Left ventricle myocardium superior (tissue), 1 donor: ENCODE measurements at regions not wholly inside any gene's neighbourhood (a gene's known extent, or its start where the extent isn't known, plus 50 kb on each side); places are given as distances from the start of the nearest gene placed in this dataset.

Experiments
- ATAC-seq: fragments of 200-7000 bp; cut with Tn5 transposase; one replicate; pipeline ENCODE4 v1.9.1; 2020; ENCODE audit warnings: mild to moderate bottlenecking, moderate library complexity
- DNase-seq: peaks from one replicate; pipeline ENCODE4 v3.0.0-alpha.2; 2020
- intact Hi-C: fragments of 100-400 bp; cut with micrococcal nuclease; formaldehyde crosslinking; loops from one replicate; pipeline ENCODE4 v1.11.0; 2022
- donor health status: DM: no; HTN: yes; CAD: no; lungs with severe emphysema.

DNA sequence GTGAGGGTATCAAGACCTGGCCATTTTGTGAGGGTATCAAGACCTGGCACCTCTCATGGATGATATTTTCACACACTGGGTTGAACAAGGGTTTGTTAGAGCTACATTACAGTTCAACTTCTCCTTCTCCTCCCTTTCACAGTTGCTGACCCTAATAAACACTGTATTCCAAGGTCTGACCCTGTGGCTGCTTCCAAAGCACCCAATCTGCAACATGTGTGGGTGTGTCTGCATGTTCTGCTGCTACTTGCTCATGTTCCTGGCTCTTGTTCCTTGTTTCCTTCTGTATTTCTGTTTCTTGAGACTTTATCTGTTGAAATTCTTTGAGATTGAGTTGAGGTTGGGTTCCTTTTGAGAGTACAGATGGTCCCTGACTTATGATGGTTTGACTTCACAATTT, 162.1 kb upstream of the GMDS start:
- DNase-seq = no peak
- intact Hi-C loops = no loop called here
- ATAC-seq = no peak

DNA sequence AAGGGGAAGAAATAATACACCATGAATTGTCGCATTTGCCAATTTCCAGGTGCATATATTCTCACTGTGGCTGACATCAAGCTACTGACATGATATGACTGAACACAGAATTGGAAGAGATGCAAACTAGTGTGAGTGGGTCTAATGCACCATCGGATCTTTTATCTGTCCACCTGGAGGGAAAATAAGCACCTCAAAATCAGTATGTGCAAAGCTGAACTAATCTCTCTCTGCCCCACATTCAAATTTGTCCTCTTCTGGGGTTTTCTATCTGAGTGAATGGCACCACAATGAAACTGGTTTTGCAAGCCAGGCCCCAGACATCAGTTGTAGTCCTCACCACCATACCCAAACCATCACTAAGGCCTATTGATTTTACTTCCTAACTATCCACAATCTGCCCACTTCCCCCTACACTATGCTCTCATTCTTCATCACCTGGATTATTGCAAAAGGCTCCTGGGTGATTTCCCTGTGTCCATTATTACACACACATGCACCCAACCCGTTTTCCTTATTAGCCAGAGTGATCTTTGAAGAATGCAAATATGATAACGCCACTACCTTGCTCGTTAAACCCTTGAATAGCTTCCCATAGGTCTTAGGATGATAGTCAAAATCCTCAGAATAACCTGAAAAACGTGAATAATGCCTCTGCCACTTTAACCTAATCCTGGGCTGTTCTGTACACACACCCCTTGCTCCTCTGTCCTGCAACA, 159.0 kb upstream of the GMDS start:
- intact Hi-C loops = no loop called here
- ATAC-seq (no peak), DNase-seq (no peak)

DNA sequence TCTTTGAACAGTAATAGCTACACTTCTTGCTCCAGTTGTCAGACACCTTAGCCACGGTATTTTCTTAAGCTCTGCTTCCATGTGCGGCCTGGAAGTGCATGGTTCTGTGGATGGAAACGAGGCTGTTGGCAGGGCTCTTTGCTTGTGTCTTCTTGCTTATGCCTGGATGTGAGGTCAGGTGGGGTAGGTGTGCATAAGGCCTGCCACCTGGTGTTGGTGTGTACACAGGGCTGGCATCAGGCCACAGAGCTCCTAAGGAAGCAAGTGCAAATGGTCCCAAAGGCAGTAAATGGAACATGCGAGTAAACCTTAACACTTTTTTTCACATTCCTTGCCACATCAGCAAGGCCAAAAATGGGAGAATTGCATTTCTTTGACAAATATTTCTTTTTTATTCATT, 158.1 kb upstream of the GMDS start:
- DNase-seq (no peak), ATAC-seq (no peak)
- intact Hi-C loops = no loop called here

DNA sequence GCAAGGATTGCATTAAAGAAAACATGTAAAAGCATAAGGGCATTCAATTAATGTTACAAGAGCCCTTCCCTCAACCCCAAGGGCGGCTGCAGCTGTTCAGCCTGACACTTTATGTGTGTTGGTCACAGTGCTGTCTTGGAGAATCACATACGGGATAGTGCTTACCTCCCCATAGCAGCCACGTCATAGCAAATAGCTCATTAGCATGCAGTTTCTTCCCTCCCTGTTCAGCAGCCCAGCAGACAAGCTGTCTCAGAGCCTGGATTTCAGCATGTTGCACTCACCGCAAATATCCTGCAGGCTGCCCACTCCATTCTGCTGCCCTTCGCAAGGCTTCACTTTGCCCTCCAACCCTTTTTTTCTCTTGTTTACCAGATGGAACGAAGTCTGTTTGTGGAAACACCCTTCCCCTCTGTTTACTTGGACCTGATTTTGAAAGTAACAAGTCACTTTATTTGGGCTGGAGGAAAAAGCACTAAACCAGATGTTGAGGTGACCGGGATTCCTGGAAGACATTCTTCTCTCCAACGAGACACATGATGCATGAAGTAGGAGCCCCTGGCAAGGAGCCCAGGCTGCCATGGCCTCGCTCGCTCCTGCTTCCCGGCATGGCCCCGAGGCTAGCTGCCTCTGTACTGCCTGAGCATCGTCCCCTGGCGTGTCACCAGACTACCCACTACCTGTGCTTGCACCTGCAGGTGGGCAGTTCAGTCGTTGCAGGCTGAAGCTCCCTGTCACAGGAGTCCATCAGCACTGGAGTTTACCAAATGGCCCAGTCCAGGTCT, 151.6 kb upstream of the GMDS start:
- intact Hi-C loops = no loop called here
- ATAC-seq (peak; percentile 50), DNase-seq (peak; percentile 72)

DNA sequence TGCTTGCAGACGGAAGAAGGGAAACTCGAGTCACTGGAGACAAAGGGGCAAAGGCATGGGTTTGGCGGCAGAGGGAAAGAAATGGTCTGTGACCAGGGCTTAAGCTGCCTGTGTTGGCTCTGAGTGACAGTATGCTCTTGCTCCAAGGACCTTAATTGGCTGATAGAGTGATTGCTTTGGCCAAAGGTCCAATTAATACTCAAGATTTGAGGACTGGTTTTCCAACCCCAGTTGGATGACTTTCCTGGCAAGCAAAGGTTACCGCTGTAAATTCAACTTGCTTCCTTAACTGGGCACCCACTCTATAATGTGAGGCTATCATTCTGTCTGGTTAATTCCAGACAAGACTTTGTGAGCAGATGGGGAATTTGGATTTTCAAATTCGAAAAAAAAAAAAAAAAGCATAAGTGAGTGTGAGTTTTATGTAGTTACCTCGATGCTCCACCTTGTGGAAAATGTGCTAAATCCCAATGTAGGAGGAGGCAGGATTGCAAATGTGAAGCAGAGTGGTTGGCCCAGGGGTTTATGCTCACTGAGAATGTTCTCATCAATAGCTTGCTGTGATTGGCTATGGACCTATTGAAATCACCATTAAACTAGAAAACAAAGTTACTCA, 150.7 kb upstream of the GMDS start:
- DNase-seq (no peak), ATAC-seq (no peak)
- intact Hi-C loops = no loop called here

DNA sequence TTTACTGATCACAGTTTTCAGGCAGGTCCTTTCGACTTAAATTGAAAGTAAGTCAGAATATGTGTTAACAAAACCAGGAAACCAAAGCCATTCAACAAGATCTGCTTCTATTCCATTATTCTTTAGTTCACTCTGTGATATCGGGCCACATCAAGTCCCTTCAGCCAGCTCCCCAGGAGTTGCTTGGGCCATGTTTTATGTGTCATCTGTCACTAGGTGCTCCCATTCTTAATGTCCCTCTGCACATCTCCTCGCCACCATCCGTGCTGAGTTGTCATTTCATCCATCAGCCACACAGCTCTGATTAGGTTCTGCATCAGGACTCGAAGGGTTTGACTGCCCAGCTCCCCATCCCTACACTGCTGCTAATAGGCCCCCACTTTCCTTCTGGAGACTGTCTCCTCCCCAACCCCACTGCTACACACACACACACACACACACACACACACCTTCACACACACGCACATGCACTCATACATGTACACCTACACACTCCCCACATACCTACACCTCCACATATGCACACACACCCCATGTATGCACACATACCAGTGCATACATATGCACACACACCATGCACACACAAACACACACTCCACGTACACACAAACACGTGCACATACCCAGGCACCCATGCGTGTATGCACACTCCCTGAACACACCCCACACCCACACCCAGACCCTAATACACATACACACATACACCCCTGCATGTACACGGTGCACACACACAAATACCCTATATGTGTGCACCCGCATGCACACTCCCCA, 143.3 kb upstream of the GMDS start:
- intact Hi-C loops = no loop called here
- ATAC-seq (no peak), DNase-seq (no peak)

DNA sequence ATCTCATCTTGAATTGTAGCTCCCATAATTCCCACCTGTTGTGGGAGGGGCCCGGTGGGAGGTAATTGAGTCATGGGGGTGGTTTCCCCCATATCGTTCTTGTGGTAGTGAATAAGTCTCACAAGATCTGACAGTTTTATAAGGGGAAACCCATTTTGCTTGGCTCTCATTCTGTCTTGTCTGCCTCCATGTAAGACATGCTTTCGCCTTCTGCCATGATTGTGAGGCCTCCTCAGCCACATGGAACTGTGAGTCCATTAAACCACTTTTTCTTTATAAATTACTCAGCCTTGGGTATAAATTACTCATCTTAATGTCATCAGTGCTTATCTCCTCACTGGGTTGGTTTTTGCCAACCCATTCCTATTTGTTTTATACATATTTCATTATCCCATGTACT, 142.0 kb upstream of the GMDS start:
- intact Hi-C loops = no loop called here
- ATAC-seq (no peak), DNase-seq (no peak)

DNA sequence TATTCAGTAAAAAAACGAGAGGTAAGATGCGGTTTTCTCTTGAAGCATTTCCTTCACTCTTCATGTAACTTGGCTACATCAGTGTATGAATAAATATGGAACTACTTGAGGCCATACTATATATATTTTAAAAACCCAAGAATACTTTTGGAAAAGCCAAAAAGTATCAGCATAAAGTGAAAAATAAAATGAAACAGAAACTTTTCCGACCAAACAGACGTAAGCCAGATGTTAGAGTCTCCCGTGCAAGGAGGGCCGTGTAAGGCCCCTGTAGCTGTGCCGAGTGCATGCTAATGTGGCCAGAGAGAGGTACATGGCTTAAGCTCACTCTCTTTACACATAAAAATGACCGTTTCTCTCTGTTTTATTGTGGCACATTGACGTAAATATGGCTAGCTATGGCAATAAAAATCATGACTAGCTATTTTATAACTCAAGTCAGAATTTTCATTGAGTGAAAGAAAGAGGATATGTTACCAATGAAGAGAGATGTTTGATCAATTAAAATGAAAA, 140.1 kb upstream of the GMDS start:
- ATAC-seq = no peak
- intact Hi-C loops = no loop called here

DNA sequence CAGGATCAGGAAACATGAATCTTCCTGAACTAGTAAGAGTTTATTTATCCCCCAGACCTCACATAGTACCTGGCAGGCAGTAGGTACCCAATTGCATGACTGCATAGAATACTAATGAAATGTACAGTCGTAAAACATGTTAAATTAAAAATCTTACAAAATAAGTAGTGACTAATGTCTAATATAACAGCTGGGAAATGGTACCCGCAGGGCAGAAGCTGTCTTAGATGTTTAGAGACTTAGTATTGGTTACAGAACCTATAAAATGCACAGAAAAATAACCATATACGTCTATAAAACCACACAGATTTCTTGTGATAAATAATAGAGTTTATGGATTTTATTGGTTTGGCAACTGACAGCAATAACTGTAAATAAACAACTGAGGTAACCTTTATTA, 139.1 kb upstream of the GMDS start:
- ATAC-seq (no peak), DNase-seq (no peak)
- intact Hi-C loops = no loop called here

More for the DNA sequence above, 140.1 kb upstream of the GMDS start:
- DNase-seq = no peak

DNA sequence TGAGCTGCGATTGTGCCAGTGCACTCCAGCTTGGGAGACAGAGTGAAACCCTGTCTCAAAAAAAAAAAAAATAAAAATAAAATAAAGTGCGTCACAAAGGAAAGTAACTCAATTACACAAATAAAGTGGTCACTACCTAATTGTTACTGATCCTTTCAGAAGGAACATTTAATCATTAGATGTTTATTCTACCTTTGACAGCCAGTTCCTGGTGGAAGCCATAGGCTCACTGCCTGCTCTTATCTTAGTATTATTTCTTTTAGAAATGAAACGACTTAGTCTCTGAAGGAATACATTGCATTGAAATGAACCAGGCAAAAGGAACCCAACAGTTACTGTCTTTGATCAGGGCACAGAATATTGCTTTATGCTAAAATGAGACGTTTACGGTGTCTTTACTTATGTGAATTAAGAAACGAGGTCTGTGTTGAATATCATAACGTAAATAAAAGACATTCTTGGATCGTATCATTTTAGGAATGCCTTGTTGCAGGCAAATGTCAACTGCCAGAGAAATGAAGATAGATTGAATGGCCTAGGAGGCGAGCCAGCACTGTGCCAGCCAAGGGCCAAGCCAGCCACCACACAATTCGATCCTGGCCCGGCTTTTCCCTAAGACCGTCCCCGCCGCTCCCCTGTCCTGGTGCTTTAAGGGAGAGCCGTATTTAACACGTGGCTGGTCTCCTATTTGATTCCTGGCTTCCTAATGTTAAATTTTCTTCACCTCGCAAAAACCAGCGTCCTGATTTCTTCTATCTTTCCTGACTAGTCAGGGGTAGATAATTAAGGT, 136.7 kb upstream of the GMDS start:
- peak; percentile 42 for DNase-seq
- intact Hi-C loops = no loop called here
- ATAC-seq = peak; percentile 86

- ATAC-seq (no peak), DNase-seq (no peak)
- intact Hi-C loops = no loop called here
These were observed 133.7 kb upstream of the GMDS start for GRCh38 chr6:2378891-2379652.

DNA sequence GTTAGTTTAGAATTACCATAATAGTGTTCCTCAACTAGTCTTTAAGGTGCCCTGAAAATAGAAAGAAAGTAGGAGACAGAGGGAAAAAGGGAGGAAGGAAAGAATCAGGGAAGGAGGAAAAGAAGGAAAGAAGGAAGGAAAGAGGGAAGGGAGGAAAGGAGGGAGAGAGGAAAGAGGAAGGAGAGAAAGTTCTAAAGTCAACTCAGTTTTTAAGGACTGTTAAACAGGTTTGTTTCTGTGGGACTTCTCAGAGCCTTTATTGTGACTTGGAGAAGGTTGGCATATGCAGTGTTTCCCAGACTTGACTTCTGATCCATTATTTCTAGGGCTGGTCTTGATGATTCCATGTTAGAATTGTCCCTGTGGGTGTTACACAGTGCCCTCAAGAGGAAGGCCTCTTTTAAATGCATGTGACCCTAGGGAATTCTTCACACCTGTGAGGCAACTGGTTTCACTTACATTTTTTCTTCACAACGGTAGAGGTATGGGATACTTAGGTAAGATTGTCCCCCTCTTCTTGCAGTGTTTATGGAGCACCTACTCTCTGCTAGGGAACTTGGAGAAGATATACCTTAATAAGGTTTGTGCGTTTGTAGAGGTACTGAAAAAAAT, 132.7 kb upstream of the GMDS start:
- intact Hi-C loops = no loop called here
- DNase-seq (no peak), ATAC-seq (no peak)

GRCh38 chr6:2376429-2377355, 131.3 kb upstream of the GMDS start:
- intact Hi-C loops = no loop called here
- no peak for ATAC-seq
- DNase-seq = no peak

DNA sequence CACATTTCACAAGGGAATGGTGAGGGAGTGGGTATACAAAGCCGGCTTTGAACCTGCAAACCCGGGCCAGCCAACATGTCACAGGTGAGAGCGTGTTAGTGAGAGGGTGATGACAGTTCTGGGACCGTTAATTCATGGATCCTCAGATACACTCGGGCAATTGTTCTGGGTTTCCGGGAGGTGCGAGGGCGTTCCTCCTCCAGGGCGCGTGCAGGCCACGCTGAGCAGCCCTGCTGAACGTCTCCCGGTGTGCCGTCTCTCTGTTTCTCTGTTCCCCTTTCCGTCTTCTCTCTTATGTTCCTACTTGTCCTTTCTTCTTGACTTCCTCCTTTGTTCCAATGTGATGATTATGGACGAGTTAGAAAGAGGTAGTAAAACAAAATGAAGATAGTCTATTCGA, 130.0 kb upstream of the GMDS start:
- intact Hi-C loops = no loop called here
- DNase-seq (no peak), ATAC-seq (no peak)

DNA sequence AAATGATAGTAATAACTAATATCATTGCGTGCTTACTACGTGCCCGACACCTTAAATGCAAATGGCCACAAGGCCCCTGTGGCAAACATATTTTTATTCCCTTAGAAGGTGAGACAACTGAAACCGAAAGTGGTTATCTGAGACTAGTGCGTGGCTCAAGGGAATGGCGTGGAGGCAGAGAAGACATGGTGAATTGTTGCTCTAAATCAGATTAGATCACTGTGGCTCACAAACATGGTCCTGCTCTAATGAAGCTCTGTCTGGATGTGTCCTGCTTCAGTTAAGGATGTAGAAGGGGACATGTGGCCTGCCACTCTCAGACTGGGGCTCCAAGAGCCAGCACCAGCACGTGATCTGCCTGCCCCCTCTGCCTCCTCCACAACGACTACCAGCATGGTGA, 124.2 kb upstream of the GMDS start:
- no peak for DNase-seq
- intact Hi-C loops = no loop called here
- ATAC-seq = no peak

DNA sequence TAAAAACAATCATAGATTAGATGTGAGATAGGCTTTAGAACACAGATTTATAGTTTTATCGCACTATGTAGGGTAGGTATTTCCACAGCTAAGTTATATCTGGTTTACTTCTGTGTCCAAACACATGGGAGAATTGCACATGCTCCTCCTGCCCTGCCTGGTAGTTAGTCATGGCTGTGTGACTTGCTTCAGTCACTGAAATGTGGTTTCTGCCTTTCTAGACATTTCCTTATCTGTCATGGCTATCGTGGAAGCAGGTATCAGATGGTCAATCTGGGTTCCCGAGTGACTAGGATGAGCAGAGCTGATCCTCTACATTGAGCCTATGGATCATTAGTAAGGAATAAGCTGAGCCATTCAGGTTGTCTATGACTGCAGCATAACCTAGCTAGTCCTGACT, 117.8 kb upstream of the GMDS start:
- DNase-seq = no peak
- intact Hi-C loops = no loop called here
- ATAC-seq = no peak

GRCh38 chr6:2361195-2361594, 115.8 kb upstream of the GMDS start:
- no peak for ATAC-seq
- DNase-seq = no peak
- intact Hi-C loops = no loop called here
